ENCODE measurements at regions not wholly inside any gene's neighbourhood (a gene's known extent, or its start where the extent isn't known, plus 50 kb on each side); places are given as distances from the start of the nearest gene placed in this dataset.

DNA sequence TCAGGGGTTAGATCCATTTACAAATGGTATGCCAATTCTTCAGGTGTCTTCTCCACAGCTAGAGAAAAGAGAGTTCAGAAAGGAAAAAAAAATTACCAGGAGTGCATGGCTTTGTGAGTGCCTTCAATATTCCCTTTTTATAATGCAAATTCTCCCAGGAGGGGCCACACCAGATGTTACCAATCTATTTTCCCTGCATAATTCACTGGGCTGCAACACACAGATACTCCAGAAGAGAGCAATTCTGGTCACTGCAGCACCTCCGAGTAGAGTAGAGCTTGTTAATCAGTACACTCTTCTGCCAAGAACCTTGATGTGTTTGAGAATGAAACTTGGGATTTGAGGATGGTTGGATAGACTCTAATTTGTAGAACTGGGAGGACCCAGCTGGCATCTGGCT lies 80.7 kb upstream of the SPRED1 start:
- H3K4me3 ChIP-seq (ENCODE audit: low read depth, low read length): no peak overlapping the region
- TF ChIP-seq, protein P1, sequence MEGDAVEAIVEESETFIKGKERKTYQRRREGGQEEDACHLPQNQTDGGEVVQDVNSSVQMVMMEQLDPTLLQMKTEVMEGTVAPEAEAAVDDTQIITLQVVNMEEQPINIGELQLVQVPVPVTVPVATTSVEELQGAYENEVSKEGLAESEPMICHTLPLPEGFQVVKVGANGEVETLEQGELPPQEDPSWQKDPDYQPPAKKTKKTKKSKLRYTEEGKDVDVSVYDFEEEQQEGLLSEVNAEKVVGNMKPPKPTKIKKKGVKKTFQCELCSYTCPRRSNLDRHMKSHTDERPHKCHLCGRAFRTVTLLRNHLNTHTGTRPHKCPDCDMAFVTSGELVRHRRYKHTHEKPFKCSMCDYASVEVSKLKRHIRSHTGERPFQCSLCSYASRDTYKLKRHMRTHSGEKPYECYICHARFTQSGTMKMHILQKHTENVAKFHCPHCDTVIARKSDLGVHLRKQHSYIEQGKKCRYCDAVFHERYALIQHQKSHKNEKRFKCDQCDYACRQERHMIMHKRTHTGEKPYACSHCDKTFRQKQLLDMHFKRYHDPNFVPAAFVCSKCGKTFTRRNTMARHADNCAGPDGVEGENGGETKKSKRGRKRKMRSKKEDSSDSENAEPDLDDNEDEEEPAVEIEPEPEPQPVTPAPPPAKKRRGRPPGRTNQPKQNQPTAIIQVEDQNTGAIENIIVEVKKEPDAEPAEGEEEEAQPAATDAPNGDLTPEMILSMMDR (IDR thresholded peaks at IDR 0.05; ENCODE audit: low read depth, low read length): no peak

DNA sequence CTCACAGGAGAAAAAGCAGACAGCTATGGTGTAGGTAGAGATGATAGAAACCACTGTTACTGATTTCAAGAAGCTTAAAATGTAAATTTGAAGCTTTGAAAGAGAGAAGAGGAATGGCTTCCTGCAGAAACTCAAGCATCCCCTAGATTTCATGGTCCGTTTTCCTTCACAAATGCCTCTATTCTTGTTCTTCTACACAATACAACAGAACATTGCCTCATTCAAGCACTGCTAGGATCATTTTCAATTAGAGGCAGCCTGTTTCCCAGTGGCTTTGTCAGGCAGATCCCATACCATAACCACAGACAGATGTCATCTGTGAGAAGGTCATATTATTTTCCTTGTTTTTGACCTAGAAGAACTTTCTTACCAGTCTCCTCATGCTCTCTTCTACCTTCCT lies 77.9 kb upstream of the SPRED1 start:
- TF ChIP-seq, protein P1 (IDR thresholded peaks at IDR 0.05; ENCODE audit: low read depth, low read length): no peak
- H3K4me3 ChIP-seq (ENCODE audit: low read depth, low read length): no peak overlapping the region

DNA sequence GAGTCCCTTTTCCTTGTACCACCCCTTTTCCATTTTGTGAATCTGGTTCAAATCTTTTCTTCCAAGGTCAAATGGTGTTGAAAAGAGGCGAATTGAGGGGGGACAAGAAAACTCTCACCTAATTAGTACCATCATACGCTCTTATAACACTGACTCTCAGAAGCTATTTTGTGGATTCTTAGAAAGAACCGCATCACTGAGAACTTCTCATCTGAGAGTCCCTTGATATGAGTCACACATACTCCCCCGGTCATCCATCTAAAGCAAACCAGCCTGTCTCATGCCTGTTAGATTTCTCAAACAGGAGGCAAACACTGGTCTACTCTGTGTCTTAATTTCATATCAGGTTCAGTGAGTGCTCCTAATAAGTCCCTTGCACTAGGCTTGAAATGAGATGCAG lies 76.5 kb upstream of the SPRED1 start:
- H3K4me3 ChIP-seq (ENCODE audit: low read depth, low read length): no peak overlapping the region
- TF ChIP-seq, protein P1 (IDR thresholded peaks at IDR 0.05; ENCODE audit: low read depth, low read length): no peak

DNA sequence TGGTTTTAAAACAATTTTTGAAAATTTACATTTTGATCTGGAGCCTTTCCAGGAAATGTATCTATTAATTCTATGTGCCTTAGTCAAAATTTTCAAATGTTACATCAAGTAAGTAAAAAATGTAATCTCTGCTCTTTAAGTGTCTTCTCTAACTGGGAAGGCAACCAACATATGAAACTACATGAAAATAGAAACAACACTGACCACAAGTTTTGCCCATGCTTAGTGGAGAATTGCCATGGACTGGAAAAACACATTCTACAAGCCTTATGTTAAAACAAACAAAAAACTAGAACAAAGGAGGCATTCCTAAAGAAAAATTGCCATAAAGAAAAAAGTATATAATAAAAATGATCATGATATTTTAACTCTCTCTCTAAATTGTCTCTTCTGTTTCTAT lies 75.9 kb upstream of the SPRED1 start:
- H3K4me3 ChIP-seq (ENCODE audit: low read depth, low read length): no peak overlapping the region
- TF ChIP-seq, protein P1 (IDR thresholded peaks at IDR 0.05; ENCODE audit: low read depth, low read length): no peak

DNA sequence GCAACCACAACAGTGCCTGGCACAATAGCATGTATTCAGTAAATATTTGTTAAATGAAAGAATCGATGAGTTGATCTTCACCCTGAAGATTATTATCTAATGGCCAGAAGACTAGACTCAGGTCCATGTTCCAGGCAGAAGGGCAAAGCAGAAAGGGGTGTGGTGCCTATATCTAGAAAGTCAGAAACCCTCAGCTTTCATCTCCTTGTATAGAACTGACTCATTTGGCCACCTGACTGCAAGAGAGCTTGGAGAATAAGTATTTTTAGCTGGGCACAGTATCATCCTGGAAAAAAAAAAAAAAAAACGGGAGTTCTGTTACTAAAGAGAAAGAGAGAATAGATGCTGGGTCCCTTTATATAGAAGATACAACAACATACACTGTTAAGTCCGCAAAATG lies 69.7 kb upstream of the SPRED1 start:
- TF ChIP-seq, protein P1 (IDR thresholded peaks at IDR 0.05; ENCODE audit: low read depth, low read length): no peak
- H3K4me3 ChIP-seq (ENCODE audit: low read depth, low read length): no peak overlapping the region

DNA sequence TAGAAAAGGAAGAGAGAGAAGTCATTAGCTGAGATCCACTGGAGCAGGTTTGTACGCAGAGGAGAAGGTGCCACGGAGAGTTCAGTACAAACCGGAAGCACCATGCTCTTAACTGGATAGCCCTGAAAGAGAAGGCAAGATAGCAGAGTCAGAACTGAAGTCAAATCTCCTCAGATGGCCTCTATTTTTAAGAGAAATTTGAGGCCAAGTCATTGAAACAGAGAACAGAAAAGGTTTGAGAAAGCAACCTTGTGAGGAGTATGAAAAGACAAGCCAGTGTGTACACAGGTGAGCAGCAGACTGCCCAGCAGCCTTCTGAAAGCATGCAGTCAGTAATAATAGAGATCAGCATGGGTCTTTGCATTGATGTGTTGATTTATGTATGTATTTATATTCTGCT lies 66.1 kb upstream of the SPRED1 start:
- TF ChIP-seq, protein P1 (IDR thresholded peaks at IDR 0.05; ENCODE audit: low read depth, low read length): no peak
- H3K4me3 ChIP-seq (ENCODE audit: low read depth, low read length): no peak overlapping the region

DNA sequence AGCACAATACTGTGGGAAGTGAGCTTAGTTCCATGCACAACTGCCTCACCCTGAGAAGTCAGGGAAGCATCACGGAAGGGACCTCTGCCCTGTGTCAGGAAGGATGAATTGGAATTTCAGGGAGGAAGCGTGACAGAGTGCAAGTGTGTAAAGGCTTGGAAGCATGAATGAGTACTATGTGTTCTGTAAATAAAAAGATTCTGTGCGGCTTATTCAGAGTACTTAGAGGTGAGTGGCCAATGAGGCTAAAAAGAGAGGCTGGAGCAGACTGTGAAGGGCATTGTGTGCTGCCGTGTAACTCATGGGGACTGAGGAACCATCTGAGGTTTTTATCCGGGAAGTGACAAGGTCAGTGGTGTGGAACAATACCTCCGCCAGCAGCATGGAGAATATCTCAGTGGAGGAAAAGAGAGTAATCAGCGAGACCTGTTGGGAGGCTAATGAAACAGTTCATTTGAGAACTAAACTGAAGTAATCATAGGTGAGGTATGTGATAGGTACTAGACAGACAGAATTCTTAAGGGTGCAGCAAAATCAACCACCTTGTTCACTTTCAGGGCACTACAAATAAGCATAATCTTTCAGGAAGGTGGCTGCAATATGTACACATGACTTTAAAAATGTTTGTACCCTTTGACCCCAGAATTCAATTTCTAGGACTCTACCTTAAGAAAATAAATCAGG lies 64.9 kb upstream of the SPRED1 start:
- H3K4me3 ChIP-seq (ENCODE audit: low read depth, low read length): no peak overlapping the region
- TF ChIP-seq, protein P1 (IDR thresholded peaks at IDR 0.05; ENCODE audit: low read depth, low read length): no peak
